ENCODE measurements at regions not wholly inside any gene's neighbourhood (a gene's known extent, or its start where the extent isn't known, plus 50 kb on each side); places are given as distances from the start of the nearest gene placed in this dataset.

- TF ChIP-seq, protein P1, sequence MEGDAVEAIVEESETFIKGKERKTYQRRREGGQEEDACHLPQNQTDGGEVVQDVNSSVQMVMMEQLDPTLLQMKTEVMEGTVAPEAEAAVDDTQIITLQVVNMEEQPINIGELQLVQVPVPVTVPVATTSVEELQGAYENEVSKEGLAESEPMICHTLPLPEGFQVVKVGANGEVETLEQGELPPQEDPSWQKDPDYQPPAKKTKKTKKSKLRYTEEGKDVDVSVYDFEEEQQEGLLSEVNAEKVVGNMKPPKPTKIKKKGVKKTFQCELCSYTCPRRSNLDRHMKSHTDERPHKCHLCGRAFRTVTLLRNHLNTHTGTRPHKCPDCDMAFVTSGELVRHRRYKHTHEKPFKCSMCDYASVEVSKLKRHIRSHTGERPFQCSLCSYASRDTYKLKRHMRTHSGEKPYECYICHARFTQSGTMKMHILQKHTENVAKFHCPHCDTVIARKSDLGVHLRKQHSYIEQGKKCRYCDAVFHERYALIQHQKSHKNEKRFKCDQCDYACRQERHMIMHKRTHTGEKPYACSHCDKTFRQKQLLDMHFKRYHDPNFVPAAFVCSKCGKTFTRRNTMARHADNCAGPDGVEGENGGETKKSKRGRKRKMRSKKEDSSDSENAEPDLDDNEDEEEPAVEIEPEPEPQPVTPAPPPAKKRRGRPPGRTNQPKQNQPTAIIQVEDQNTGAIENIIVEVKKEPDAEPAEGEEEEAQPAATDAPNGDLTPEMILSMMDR (IDR thresholded peaks at IDR 0.05 in 4 of 5, conservative IDR thresholded peaks at IDR 0.05 in 1 of 5), result no peak
- TF ChIP-seq POLR2A (IDR thresholded peaks at IDR 0.05), result no peak
Measured at GRCh38 chr16:17050468-17050867, 420.3 kb downstream of the XYLT1 start.

Measured in gastrocnemius medialis (tissue), 4 donors.